Left renal cortex interstitium (tissue), 4 donors: ENCODE measurements at regions not wholly inside any gene's neighbourhood (a gene's known extent, or its start where the extent isn't known, plus 50 kb on each side); places are given as distances from the start of the nearest gene placed in this dataset.
A peak's percentile ranks its signal among the peaks of the same experiment; 100 is the strongest.

Experiments
- DNase-seq, 4 donors: peaks; one replicate each; pipeline ENCODE4 v3.0.0-alpha.2; 2013; ENCODE audit warnings: low read depth in 4 of 4, low spot score in 2 of 4, missing footprints in 1 of 4

GRCh38 chr3:124425972-124426371 lies 304.3 kb upstream of the UMPS start:
- no peak for DNase-seq

GRCh38 chr3:124428372-124429128 lies 301.7 kb upstream of the UMPS start:
- DNase-seq, result no peak

GRCh38 chr3:124429129-124429815 lies 301.0 kb upstream of the UMPS start:
- DNase-seq, result no peak

GRCh38 chr3:124431331-124431994 lies 298.8 kb upstream of the UMPS start:
- peak in 2 of 4 donors; percentile 19 to 29 for DNase-seq

GRCh38 chr3:124434176-124434575 lies 296.1 kb upstream of the UMPS start:
- no peak for DNase-seq

GRCh38 chr3:124435467-124435866 lies 294.8 kb upstream of the UMPS start:
- DNase-seq, result no peak

GRCh38 chr3:124438813-124439212 lies 291.4 kb upstream of the UMPS start:
- DNase-seq, result no peak

- DNase-seq, result no peak
Observed at GRCh38 chr3:124439603-124440002, 290.6 kb upstream of the UMPS start.

GRCh38 chr3:124441766-124442165 lies 288.5 kb upstream of the UMPS start:
- DNase-seq, result no peak

GRCh38 chr3:124442463-124442862 lies 287.8 kb upstream of the UMPS start:
- DNase-seq, result no peak

- DNase-seq, result no peak
Observed at GRCh38 chr3:124443446-124443845, 286.8 kb upstream of the UMPS start.

- DNase-seq, result no peak
Observed at GRCh38 chr3:124444075-124444474, 286.2 kb upstream of the UMPS start.

- no peak for DNase-seq
Observed at GRCh38 chr3:124444896-124445295, 285.4 kb upstream of the UMPS start.

- DNase-seq, result no peak
Observed at GRCh38 chr3:124447845-124448244, 282.4 kb upstream of the UMPS start.

- no peak for DNase-seq
Observed at GRCh38 chr3:124448954-124449353, 281.3 kb upstream of the UMPS start.

- DNase-seq, result no peak
Observed at GRCh38 chr3:124450366-124450765, 279.9 kb upstream of the UMPS start.

- no peak for DNase-seq
Observed at GRCh38 chr3:124451630-124452317, 278.5 kb upstream of the UMPS start.

GRCh38 chr3:124453189-124453588 lies 277.1 kb upstream of the UMPS start:
- DNase-seq, result no peak

- DNase-seq, result no peak
Observed at GRCh38 chr3:124455891-124456290, 274.4 kb upstream of the UMPS start.

- no peak for DNase-seq
Observed at GRCh38 chr3:124456506-124456905, 273.7 kb upstream of the UMPS start.

- no peak for DNase-seq
Observed at GRCh38 chr3:124459678-124460077, 270.6 kb upstream of the UMPS start.
